Neural cell (in vitro differentiated cells): ENCODE measurements at regions not wholly inside any gene's neighbourhood (a gene's known extent, or its start where the extent isn't known, plus 50 kb on each side); places are given as distances from the start of the nearest gene placed in this dataset.

Source experiments
- H2AFZ ChIP-seq: fragments of 200-600, 300-800 bp; sonication (generic), shearing (Covaris generic); 2 replicates; pipeline ENCODE4 v1.6.0; 2014; ENCODE audit warnings: low read depth, mild to moderate bottlenecking, antibody characterized with exemption, low read length, moderate library complexity
- H3F3A ChIP-seq: fragments of 200-600 bp; shearing (Covaris generic); 2 replicates; pipeline ENCODE4 v1.6.1; 2016; ENCODE audit warnings: mild to moderate bottlenecking, moderate library complexity, mixed read lengths, antibody characterized with exemption, low read length; ENCODE audit not compliant: insufficient read depth, poor library complexity, severe bottlenecking
- H3K27ac ChIP-seq: fragments of 200-600, 300-800 bp; sonication (generic), shearing (Covaris generic); 2 replicates; pipeline ENCODE4 v1.5.1; 2014; ENCODE audit warnings: mild to moderate bottlenecking, low read length, moderate library complexity
- H3K27me3 ChIP-seq: fragments of 300-800, 200-600 bp; sonication (generic), shearing (Covaris generic); 2 replicates; pipeline ENCODE4 v1.6.0; 2014; ENCODE audit warnings: mild to moderate bottlenecking, low read depth, low read length, moderate library complexity; ENCODE audit not compliant: insufficient read depth
- H3K36me3 ChIP-seq: fragments of 300-800, 200-600 bp; sonication (generic), shearing (Covaris generic); 2 replicates; pipeline ENCODE4 v1.5.1; 2014; ENCODE audit warnings: mild to moderate bottlenecking, antibody characterized with exemption, low read length, moderate library complexity; ENCODE audit not compliant: insufficient read depth
- H3K4me2 ChIP-seq: fragments of 300-800, 200-600 bp; sonication (generic), shearing (Covaris generic); 2 replicates; pipeline ENCODE4 v1.6.0; 2014; ENCODE audit warnings: mild to moderate bottlenecking, low read length
- H3K4me3 ChIP-seq: fragments of 300-800, 200-600 bp; sonication (generic), shearing (Covaris generic); 2 replicates; pipeline ENCODE4 v1.5.1; 2014; ENCODE audit warnings: mild to moderate bottlenecking, low read length, moderate library complexity
- H3K79me2 ChIP-seq: fragments of 200-600 bp; shearing (Covaris generic); replicated peaks from 2 replicates; pipeline ENCODE4 v1.6.0; 2014; ENCODE audit warnings: mild to moderate bottlenecking, low read length, moderate library complexity; ENCODE audit not compliant: insufficient read depth
- H3K9ac ChIP-seq: fragments of 300-800, 200-600 bp; sonication (generic), shearing (Covaris generic); 2 replicates; pipeline ENCODE4 v1.6.1; 2016; ENCODE audit warnings: mild to moderate bottlenecking, low read length, mixed read lengths
- H3K9me2 ChIP-seq: fragments of 200-600 bp; shearing (Covaris generic); 2 replicates; pipeline ENCODE4 v1.6.1; 2016; ENCODE audit warnings: mild to moderate bottlenecking, low read length, mixed read lengths; ENCODE audit not compliant: insufficient read depth
- H3K9me3 ChIP-seq: fragments of 200-600, 300-800 bp; sonication (generic), shearing (Covaris generic); 2 replicates; pipeline ENCODE4 v1.6.1; 2016; ENCODE audit warnings: mild to moderate bottlenecking, mixed run types, low read length, moderate library complexity, mixed read lengths
- H4K20me1 ChIP-seq: fragments of 200-600 bp; shearing (Covaris generic); 2 replicates; pipeline ENCODE4 v1.6.1; 2016; ENCODE audit warnings: mild to moderate bottlenecking, mixed run types; ENCODE audit not compliant: insufficient read depth
- EP300 ChIP-seq: fragments of 450-650 bp; conservative IDR thresholded peaks from 2 replicates; pipeline ENCODE4 v1.6.1; 2014; ENCODE audit warnings: antibody characterized with exemption, mild to moderate bottlenecking, moderate library complexity; ENCODE audit not compliant: poor library complexity, severe bottlenecking
- EZH2 ChIP-seq: fragments of 200-600, 300-800 bp; shearing (Covaris generic), sonication (generic); IDR thresholded peaks from 2 replicates; pipeline ENCODE4 v1.6.1; 2014; ENCODE audit warnings: antibody characterized with exemption, low read length, borderline replicate concordance, mild to moderate bottlenecking; ENCODE audit not compliant: insufficient read depth, poor library complexity, severe bottlenecking
- MXI1 ChIP-seq: fragments of 450-650 bp; conservative IDR thresholded peaks from 2 replicates; pipeline ENCODE4 v1.6.1; 2014; ENCODE audit warnings: antibody characterized with exemption, mild to moderate bottlenecking; ENCODE audit not compliant: poor library complexity, severe bottlenecking
- POLR2AphosphoS5 ChIP-seq: IDR thresholded peaks from 2 replicates; pipeline ENCODE4 v1.6.1; 2012
- RAD21 ChIP-seq: fragments of 450-650 bp; conservative IDR thresholded peaks from 2 replicates; pipeline ENCODE4 v1.6.1; 2014; ENCODE audit warnings: antibody characterized with exemption, mild to moderate bottlenecking, moderate library complexity
- SMC3 ChIP-seq: fragments of 450-650 bp; conservative IDR thresholded peaks from 2 replicates; pipeline ENCODE4 v1.6.1; 2014; ENCODE audit warnings: antibody characterized with exemption, mild to moderate bottlenecking, moderate library complexity; ENCODE audit not compliant: poor library complexity
- TAF1 ChIP-seq: IDR thresholded peaks from 2 replicates; pipeline ENCODE4 v1.6.1; 2012; ENCODE audit warnings: low read depth
- TF ChIP-seq, protein P1 (sequence below): IDR thresholded peaks from 2 replicates; pipeline ENCODE4 v1.6.1; 2012; ENCODE audit warnings: borderline replicate concordance
- TF ChIP-seq, protein P2 (sequence below): fragments of 450-650 bp; IDR thresholded peaks from 2 replicates; pipeline ENCODE4 v1.5.1; 2014; ENCODE audit warnings: antibody characterized with exemption, mild to moderate bottlenecking, moderate library complexity; ENCODE audit not compliant: poor library complexity, severe bottlenecking

DNA sequence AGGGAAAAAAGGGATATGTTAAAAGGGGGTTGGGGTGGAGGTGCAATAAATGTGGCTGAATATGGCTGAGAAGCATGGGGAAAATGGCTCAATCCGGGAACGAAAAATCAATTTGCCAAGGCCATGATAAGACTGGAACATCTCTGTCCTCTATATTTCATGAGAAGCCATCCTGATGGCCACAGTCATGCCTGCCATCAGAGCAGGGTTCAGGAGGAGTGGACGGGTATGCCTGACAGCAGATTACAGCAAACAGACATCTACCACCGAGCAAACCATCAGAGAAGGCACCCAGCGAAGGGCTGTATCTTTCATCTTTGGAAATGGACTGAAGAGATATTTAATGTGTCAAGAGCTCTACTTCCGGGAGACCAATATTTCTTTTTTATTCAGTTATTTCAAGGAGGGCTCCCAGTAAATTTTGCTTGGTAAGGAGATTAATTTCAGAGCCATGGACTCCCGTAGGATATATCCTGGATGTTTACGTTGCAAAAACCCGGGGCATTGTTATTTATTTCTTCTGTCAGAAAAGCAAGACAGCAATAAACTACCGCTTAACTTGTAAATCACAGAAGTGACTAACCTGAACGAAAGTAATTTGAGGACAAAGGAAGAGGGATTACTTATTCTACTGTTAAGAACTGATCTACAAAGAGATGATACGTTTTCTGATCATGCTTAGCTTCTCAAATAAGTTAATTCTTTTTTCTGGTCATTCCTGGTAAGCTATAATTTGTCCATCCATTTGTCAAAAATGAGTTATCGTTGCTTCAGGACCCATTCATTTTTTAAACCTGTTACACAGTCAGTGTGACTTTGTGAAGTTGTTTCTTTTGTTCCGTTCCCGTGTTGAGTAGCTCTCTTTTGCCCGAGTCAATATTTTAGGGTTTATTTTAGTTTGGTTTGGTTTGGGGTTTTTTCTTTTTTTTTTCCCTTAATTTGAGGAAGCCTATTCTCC is 80.6 kb upstream of the CHD2 start:
- H3K4me2 ChIP-seq = peak overlapping the region; percentile 50
- H4K20me1 ChIP-seq = no peaks in the 10 kb centered on the region
- H2AFZ ChIP-seq = no peak overlapping the region
- H3K36me3 ChIP-seq = no peaks in the 10 kb centered on the region
- peaks cover 5% of the 10 kb centered on the region for H3F3A ChIP-seq
- no peaks in the 10 kb centered on the region for H3K9me3 ChIP-seq
- peak overlapping the region; percentile 62 for H3K4me3 ChIP-seq
- H3K9me2 ChIP-seq = no peaks in the 10 kb centered on the region
- no peaks in the 10 kb centered on the region for H3K27me3 ChIP-seq
- peak overlapping the region; percentile 84 for H3K9ac ChIP-seq
- peaks cover 18% of the 10 kb centered on the region for H3K79me2 ChIP-seq
- peak overlapping the region; percentile 100 for H3K27ac ChIP-seq
- TF ChIP-seq EP300 (peak; percentile 11), MXI1 (no peak), RAD21 (no peak)

DNA sequence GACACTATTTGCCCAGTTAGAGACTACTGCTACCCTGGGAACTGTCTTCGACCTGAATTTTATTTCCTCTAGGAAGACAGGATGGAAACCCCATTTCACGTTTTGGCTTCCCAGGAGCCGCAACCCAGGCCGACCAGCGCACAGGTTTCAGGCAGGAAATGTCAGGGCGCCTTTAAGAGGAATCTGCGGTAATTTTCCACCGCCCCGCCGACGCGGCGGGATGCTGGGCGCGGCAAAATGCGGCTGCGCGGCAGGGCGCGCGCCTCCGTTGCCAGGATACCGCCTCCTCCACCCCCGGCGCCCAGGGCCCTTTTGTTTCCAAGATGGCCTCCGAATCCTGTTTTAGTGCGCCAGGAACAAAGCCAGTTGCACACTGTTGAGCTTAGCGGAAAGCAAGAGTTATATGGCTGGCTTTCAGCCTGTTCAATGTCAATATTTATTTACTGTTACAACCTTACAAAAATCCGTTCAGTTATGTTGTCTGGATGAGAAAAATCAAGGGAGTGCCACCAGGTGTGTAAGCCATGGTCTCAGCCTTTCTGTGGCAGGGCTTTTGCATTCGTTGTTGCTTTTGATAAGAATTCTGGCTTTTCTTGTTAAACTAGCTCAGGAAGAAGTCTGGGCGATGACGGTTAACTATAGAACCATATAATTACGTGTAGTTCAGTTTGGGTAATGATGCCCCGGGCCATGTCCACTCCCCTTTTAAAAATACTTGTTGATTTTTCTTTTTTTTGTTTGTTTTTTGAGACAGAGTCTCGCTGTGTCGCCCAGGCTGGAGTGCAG is 79.7 kb upstream of the CHD2 start:
- Histone ChIP-seq H3K4me3 (peak overlapping the region; percentile 62), H4K20me1 (no peaks in the 10 kb centered on the region), H3K9me2 (no peaks in the 10 kb centered on the region)

More for the DNA sequence above, 79.7 kb upstream of the CHD2 start:
- peak overlapping the region; percentile 100 for H3K27ac ChIP-seq
- H3F3A ChIP-seq = peaks cover 5% of the 10 kb centered on the region
- H3K9ac ChIP-seq = peak overlapping the region; percentile 84
- no peaks in the 10 kb centered on the region for H3K9me3 ChIP-seq
- H3K27me3 ChIP-seq = no peaks in the 10 kb centered on the region
- H3K36me3 ChIP-seq = no peaks in the 10 kb centered on the region
- H2AFZ ChIP-seq = peak overlapping the region; percentile 43
- peak overlapping the region; percentile 91 for H3K4me2 ChIP-seq
- TF ChIP-seq EZH2 (no peak), MXI1 (peak; percentile 51), SMC3 (peak; percentile 37), TAF1 (peak; percentile 99), RAD21 (peak; percentile 42), EP300 (no peak), POLR2AphosphoS5 (peak; percentile 96)
- TF ChIP-seq, protein P1, sequence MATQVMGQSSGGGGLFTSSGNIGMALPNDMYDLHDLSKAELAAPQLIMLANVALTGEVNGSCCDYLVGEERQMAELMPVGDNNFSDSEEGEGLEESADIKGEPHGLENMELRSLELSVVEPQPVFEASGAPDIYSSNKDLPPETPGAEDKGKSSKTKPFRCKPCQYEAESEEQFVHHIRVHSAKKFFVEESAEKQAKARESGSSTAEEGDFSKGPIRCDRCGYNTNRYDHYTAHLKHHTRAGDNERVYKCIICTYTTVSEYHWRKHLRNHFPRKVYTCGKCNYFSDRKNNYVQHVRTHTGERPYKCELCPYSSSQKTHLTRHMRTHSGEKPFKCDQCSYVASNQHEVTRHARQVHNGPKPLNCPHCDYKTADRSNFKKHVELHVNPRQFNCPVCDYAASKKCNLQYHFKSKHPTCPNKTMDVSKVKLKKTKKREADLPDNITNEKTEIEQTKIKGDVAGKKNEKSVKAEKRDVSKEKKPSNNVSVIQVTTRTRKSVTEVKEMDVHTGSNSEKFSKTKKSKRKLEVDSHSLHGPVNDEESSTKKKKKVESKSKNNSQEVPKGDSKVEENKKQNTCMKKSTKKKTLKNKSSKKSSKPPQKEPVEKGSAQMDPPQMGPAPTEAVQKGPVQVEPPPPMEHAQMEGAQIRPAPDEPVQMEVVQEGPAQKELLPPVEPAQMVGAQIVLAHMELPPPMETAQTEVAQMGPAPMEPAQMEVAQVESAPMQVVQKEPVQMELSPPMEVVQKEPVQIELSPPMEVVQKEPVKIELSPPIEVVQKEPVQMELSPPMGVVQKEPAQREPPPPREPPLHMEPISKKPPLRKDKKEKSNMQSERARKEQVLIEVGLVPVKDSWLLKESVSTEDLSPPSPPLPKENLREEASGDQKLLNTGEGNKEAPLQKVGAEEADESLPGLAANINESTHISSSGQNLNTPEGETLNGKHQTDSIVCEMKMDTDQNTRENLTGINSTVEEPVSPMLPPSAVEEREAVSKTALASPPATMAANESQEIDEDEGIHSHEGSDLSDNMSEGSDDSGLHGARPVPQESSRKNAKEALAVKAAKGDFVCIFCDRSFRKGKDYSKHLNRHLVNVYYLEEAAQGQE = peak; percentile 97
- TF ChIP-seq, protein P2, sequence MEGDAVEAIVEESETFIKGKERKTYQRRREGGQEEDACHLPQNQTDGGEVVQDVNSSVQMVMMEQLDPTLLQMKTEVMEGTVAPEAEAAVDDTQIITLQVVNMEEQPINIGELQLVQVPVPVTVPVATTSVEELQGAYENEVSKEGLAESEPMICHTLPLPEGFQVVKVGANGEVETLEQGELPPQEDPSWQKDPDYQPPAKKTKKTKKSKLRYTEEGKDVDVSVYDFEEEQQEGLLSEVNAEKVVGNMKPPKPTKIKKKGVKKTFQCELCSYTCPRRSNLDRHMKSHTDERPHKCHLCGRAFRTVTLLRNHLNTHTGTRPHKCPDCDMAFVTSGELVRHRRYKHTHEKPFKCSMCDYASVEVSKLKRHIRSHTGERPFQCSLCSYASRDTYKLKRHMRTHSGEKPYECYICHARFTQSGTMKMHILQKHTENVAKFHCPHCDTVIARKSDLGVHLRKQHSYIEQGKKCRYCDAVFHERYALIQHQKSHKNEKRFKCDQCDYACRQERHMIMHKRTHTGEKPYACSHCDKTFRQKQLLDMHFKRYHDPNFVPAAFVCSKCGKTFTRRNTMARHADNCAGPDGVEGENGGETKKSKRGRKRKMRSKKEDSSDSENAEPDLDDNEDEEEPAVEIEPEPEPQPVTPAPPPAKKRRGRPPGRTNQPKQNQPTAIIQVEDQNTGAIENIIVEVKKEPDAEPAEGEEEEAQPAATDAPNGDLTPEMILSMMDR = peak; percentile 24
- peaks cover 16% of the 10 kb centered on the region for H3K79me2 ChIP-seq
